NCI-H128 (cell line): ENCODE measurements at regions not wholly inside any gene's neighbourhood (a gene's known extent, or its start where the extent isn't known, plus 50 kb on each side); places are given as distances from the start of the nearest gene placed in this dataset.
"Not testable (repeated sequence)": the region's sequence is repeated elsewhere in the genome, so short reads cannot be mapped to it uniquely, and the experiment has no call there.

Experiments
- DNase-seq: peaks from one replicate; lab custom pipeline; 2025; ENCODE audit not compliant: unreplicated experiment; lab: John Stamatoyannopoulos, UW

DNA sequence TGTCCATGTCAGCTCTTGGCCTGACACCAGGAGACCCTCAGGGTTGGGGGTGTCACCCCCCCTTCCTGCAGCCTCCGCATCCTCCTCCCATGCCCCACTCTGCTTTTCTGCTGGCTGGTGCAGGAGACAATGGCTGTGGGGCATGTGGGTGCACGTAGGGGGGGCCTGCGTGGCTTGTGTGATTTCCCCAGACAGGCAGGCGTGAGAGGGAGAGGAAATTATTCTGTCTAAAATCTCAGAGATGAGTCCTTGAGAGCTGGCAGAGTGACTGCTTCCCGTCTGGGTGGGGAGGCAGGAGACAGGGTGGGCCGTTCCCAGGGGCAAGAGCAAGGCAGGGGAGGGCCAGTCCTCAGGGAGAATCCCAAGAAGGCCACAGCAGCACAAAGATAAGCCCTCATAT lies 173.2 kb downstream of the TRIM43 start:
- not testable (repeated sequence) for DNase-seq

DNA sequence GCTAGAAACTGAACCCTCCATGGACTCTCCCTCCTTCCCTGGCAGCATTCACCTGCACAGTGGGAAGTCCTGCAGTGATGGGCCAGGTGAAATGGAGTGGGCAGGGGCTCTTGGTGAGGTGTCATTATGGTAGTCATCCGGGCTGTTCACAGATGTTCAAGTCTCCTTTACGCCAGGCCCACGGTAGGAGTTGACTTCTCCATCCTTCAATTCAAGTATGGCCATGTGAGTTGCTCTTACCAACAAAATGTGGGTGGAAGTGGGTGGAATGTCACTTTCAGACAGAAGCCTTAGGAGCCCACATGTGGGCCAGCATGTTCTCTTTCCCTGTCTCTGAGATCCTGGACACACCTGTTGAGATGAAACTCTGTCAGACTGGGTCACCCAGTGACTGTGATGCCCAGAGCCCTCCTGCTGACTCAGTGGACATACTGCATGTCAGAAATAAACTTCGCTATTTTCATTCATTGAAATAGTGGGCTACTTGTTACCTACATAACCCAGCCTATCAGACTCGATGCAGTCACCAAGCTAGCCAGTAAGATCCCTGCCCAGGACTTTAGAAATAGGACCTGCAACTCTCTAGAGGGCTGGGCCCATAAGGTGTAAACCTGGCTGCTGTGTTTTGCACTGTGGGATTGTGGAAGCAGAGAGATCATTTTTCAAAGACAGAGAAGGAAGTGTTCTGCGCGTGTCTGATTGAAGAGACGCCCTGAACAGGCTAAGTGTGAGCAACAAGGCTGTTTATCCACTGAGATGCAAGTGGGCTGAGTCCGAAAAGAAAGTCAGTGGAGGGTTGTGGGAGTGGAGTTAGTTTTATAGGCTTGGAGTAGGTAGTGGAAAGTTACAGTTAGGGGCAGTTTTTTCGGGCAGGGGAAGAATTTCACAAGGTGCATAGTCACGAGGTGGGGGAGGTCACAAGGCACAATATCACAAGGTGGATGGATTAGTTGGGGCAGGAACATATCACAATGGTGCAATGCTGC lies 174.4 kb downstream of the TRIM43 start:
- DNase-seq = not testable (repeated sequence)

DNA sequence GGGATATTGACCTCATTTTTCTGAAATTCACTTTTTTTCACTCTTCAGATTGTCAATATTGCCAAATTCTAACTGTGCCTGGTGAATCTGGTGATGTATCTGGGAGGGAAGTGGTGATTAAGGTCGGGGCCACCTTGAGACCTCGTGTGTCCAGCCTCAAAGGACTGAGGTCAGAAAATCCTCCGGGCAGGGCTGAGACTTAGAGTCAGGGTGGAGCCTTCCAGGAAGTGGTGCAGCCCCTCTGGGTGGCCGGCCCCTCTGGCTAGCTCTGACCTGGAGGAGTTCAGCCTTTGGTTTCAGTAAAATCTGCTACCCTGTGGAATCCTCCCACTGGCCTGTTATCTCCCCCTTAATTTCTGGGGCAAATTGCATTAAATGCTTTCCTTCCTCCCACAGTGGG lies 175.7 kb downstream of the TRIM43 start:
- not testable (repeated sequence) for DNase-seq

DNA sequence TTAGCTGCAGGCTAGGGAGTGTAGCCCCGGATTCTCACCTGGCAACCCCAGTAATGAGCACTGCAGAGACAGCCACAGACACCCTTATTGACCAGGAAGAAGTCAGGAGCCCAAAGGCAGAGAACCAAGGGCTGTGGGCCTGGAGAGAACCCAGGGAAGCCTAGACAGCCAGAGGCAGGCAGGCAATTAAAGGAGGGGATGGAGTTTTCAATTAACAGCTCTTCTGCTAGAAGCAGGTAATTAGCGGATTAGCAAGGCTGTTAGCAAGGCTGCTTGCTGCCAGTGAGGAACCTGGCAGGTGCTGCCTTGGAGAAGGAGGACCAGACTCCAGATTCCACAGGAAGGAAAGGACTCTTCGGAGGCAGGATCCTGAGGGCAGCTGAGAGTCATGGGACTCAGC lies 176.1 kb downstream of the TRIM43 start:
- not testable (repeated sequence) for DNase-seq

DNA sequence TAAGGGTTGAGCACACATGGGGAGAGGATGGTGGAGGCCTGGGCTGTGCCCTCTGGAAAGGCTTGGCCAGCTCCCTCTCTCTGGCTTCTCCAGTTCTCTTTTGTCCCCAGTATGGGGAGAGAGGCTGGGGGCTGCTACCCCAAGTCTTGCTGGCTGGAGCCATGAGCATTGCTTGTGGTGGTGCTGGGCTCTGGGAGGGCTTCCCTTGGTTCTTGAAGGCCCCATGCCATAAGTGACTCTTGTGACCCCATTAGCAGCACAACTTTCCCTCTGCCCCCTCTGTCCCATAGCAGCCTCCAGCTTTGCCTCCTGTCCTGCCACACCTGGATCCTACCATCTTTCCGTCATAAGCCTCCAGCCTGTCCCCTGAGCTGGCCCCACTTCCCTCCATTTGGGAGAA lies 177.5 kb downstream of the TRIM43 start:
- not testable (repeated sequence) for DNase-seq

DNA sequence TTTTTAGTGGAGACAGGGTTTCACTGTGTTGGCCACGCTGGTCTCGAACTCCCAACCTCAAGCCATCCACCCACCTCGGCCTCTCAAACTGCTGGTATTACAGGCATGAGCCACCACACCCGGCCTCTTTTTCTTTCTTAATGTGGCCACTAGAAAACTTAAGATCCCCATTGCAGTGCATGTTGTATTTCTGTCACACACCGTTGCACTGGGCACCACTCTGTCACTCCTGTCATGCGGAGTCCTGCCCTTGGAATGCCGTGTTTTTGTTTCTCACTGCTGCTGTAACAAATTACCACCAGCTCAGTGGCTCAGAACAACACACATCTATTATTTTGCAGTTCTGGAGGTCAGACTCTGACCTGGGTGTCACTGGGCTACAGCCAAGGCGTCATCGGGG lies 178.9 kb downstream of the TRIM43 start:
- not testable (repeated sequence) for DNase-seq

DNA sequence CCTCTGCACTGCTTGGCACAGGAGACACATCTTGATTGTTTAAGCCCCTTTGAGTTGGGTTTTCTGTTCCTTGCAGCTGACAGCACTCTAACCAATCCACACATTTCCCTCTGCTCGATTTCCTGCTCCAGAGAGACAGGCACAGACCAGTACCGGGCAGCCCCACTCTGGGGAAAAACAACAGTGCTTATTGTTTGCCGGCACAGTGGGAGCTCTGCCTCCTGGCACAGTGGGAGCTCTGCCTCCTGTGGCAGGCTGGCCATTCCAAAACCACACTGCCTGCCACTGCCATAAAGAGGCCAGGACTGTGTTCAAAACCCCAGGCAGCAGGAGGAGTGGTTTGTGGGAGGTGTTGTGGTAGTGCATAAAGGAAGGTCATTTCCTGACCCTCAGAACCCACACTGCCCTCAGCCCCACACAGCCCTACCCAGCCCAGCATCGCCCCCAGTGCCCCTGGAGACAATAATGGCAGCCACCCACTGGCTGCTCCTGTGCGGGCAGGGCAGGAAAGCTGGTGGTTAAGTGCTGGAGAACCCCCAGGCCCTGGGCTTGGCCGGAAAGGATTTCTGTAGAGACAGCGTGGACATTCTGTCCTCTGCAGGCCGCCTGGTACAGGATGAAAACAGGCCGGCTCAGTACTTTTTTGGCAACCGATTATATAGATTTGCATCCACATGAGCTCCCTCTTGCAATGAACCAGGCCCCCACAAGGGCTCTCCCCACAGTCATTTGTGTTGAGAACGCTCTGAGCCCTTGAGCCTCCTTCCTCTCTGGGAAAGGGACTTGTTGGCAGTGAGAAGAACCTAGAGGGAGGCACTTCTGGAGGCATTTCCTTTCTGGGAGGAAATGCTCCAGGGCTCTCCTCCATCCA lies 182.8 kb downstream of the TRIM43 start:
- DNase-seq = not testable (repeated sequence)

DNA sequence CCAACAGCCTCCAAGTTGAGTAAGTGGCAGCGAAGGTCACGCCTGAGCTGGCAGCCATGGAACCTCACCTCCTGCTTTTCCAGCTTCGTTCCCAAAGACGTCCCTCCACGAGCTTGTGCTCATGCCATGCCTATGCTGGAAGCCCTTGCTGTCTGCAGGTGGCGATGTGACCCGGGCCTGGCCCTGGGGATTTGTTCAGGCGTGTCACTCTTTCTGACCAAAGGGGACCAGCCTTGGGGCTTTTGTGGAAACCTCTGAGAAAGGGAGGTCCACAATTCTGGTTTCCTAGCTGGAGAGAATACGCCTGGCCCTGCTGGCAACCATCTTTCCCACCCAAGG lies 183.4 kb downstream of the TRIM43 start:
- DNase-seq = not testable (repeated sequence)
